AG04450 (cell line): ENCODE measurements at regions not wholly inside any gene's neighbourhood (a gene's known extent, or its start where the extent isn't known, plus 50 kb on each side); places are given as distances from the start of the nearest gene placed in this dataset.
"Not testable (repeated sequence)": the region's sequence is repeated elsewhere in the genome, so short reads cannot be mapped to it uniquely, and the experiment has no call there.

Source experiments
- CTCF ChIA-PET: fragments of 300-600, 350-600 bp; formaldehyde crosslinking; extraction: SDS; loops from one replicate; lab custom pipeline; 2022; ENCODE audit warnings: antibody characterized with exemption, inconsistent platforms; lab: Charles Lee
- POLR2A ChIA-PET: fragments of 350-600 bp; formaldehyde crosslinking; extraction: SDS; loops from one replicate; lab custom pipeline; 2021; ENCODE audit warnings: antibody characterized with exemption, inconsistent platforms; lab: Yijun Ruan, JAX
- DNase-seq: peaks from one replicate; pipeline ENCODE4 v3.0.0-alpha.2; 2011; ENCODE audit warnings: low read depth, low spot score
- H3K27ac ChIP-seq: one replicate; pipeline ENCODE4 v1.5.1; 2012; ENCODE audit warnings: low read depth, low read length, control low read depth
- H3K27me3 ChIP-seq: one replicate; pipeline ENCODE4 v1.6.0; 2012; ENCODE audit warnings: low read length; ENCODE audit not compliant: control insufficient read depth, insufficient read depth
- H3K4me3 ChIP-seq: 2 replicates; pipeline ENCODE4 v1.5.1; 2011; ENCODE audit warnings: mild to moderate bottlenecking, low read depth, low read length, control low read depth
- H3K9me3 ChIP-seq: 2 replicates; pipeline ENCODE4 v1.5.1; 2012; ENCODE audit warnings: low read length; ENCODE audit not compliant: control insufficient read depth, insufficient read depth

DNA sequence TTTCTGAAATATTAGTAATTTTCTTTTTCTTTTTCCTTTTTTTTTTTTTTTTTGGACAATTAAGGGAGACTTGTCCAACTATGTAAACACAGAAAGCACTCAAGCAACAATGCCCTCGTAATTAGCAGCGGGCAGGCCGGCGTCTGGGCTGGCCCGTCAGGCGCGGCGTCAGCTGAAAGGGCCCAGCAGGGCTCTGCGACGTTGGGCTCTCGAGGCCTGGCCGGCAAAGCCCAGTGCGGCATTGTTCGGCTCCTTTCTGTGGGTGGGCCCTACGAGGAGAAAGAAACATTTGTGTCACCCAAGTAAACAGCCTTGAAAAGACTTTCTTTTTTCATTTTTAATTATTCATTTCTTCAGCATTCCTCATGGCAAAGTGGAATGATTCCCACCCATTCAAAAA, 359.2 kb downstream of the TEX29 start:
- H3K4me3 ChIP-seq, H3K9me3 ChIP-seq, CTCF ChIA-PET, POLR2A ChIA-PET, H3K27ac ChIP-seq, DNase-seq, H3K27me3 ChIP-seq: not testable (repeated sequence)

GRCh38 chr13:111680100-111680499, 359.7 kb downstream of the TEX29 start:
- CTCF ChIA-PET, H3K9me3 ChIP-seq, H3K27ac ChIP-seq, H3K4me3 ChIP-seq, H3K27me3 ChIP-seq, DNase-seq, POLR2A ChIA-PET: not testable (repeated sequence)

DNA sequence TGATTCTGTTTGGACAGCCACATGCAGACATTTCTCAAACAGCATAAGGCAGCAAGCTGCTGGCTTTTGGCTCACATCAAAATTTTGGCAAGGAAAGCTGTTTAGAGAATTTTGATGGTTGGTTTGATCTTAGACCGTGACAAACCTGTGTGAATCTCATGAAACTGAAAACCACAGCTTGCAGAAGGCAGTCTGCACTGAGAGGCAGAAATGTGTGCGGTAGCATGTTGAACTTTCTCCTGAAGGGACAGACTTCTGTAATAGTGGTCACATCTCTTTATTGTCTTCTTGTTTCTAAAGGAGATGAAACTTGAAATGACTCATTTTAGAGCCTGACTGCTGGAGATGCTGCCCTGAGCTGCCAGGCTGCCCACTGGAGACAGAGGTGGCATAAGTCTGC, 371.6 kb downstream of the TEX29 start:
- CTCF ChIA-PET, H3K4me3 ChIP-seq, H3K27ac ChIP-seq, DNase-seq, POLR2A ChIA-PET, H3K27me3 ChIP-seq, H3K9me3 ChIP-seq: not testable (repeated sequence)

GRCh38 chr13:111696121-111696520, 370.8 kb upstream of the SOX1 start:
- H3K27ac ChIP-seq, POLR2A ChIA-PET, DNase-seq, CTCF ChIA-PET, H3K27me3 ChIP-seq, H3K9me3 ChIP-seq, H3K4me3 ChIP-seq: not testable (repeated sequence)

DNA sequence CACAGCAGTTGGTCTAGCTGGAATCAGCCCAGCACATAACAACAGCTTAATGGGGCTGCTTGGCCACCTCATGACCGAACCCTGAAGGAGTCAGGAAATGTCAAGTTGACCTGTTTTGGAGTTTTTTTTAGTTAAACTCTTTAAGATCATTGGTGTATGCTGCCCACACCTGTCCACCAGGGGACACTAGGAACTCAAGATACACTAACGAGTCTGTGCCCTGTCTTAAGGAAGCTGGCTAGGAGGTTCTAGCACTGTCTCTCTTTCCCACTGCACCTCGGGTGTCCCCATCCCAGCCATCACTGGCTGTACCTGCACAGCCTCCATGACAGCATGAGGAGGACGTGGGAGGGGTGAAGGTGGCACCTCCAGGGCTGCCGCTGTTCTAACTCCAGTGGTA, 364.9 kb upstream of the SOX1 start:
- CTCF ChIA-PET, H3K27ac ChIP-seq: not testable (repeated sequence)

More for the DNA sequence above, 364.9 kb upstream of the SOX1 start:
- DNase-seq, H3K4me3 ChIP-seq, POLR2A ChIA-PET, H3K27me3 ChIP-seq, H3K9me3 ChIP-seq: not testable (repeated sequence)
